IMR-90 (cell line): ENCODE measurements at regions not wholly inside any gene's neighbourhood (a gene's known extent, or its start where the extent isn't known, plus 50 kb on each side); places are given as distances from the start of the nearest gene placed in this dataset.

Experiments
- ATAC-seq: fragments of 200-7000 bp; cut with Tn5 transposase; 2 replicates; pipeline ENCODE4 v1.9.1; 2020; ENCODE audit warnings: low read depth, mild to moderate bottlenecking, moderate library complexity
- BruUV-seq: library from RNA; stranded (reverse); fragments of 400-500 nt; replicated peaks from 2 replicates; lab custom pipeline; 2021; lab: Mats Ljungman, UMichigan
- CTCF ChIA-PET: fragments of 300-600 bp; formaldehyde crosslinking; extraction: SDS; loops from one replicate; lab custom pipeline; 2021; ENCODE audit warnings: antibody characterized with exemption; lab: Yijun Ruan, JAX
- POLR2A ChIA-PET: fragments of 300-600 bp; sonication (Branson Sonifier 250); formaldehyde crosslinking; loops from one replicate; lab custom pipeline; 2022; ENCODE audit warnings: antibody characterized with exemption; ENCODE audit not compliant: unreplicated experiment; lab: Charles Lee
- DNase-seq: peaks from one replicate; pipeline ENCODE4 v3.0.0; 2013
- H2AFZ ChIP-seq: replicated peaks from 2 replicates; pipeline ENCODE3; 2013; ENCODE audit warnings: low read length, mild to moderate bottlenecking; ENCODE audit not compliant: poor library complexity
- H2AK5ac ChIP-seq: 2 replicates; pipeline ENCODE4 v1.6.1; 2013; ENCODE audit warnings: low read depth, low read length, inconsistent platforms
- H2AK9ac ChIP-seq: replicated peaks from 2 replicates; pipeline ENCODE3; 2013; ENCODE audit warnings: mild to moderate bottlenecking, low read depth, low read length, moderate library complexity; ENCODE audit not compliant: poor library complexity
- H2BK120ac ChIP-seq: 2 replicates; pipeline ENCODE4 v1.6.1; 2013; ENCODE audit warnings: low read depth, low read length, inconsistent platforms
- H2BK15ac ChIP-seq: 3 replicates; pipeline ENCODE4 v1.6.1; 2013; ENCODE audit warnings: low read depth, low read length, inconsistent platforms
- H2BK20ac ChIP-seq: 2 replicates; pipeline ENCODE4 v1.6.1; 2013; ENCODE audit warnings: low read depth, mild to moderate bottlenecking, inconsistent platforms, low read length, moderate library complexity
- H2BK5ac ChIP-seq: 2 replicates; pipeline ENCODE4 v1.6.1; 2013; ENCODE audit warnings: mild to moderate bottlenecking, low read depth, low read length, inconsistent platforms; ENCODE audit not compliant: poor library complexity, severe bottlenecking
- H3K14ac ChIP-seq: replicated peaks from 2 replicates; pipeline ENCODE4 v1.6.1; 2013; ENCODE audit warnings: low read depth, low read length, inconsistent platforms
- H3K18ac ChIP-seq: 2 replicates; pipeline ENCODE4 v1.6.1; 2013; ENCODE audit warnings: low read depth, low read length, control low read depth
- H3K23ac ChIP-seq: 2 replicates; pipeline ENCODE4 v1.6.1; 2013; ENCODE audit warnings: low read depth, low read length, inconsistent platforms
- H3K27ac ChIP-seq: 2 replicates; pipeline ENCODE4 v1.5.1; 2013; ENCODE audit warnings: mild to moderate bottlenecking, control low read depth, low read length; ENCODE audit not compliant: insufficient read depth
- H3K27me3 ChIP-seq: 2 replicates; pipeline ENCODE4 v1.6.1; 2013; ENCODE audit warnings: low read length; ENCODE audit not compliant: control insufficient read depth, insufficient read depth
- H3K36me3 ChIP-seq: 2 replicates; pipeline ENCODE4 v1.6.1; 2013; ENCODE audit warnings: low read length, mixed read lengths; ENCODE audit not compliant: control insufficient read depth, insufficient read depth
- H3K4ac ChIP-seq: 2 replicates; pipeline ENCODE4 v1.6.1; 2013; ENCODE audit warnings: low read depth, low read length, inconsistent platforms
- H3K4me1 ChIP-seq: 2 replicates; pipeline ENCODE4 v1.6.1; 2013; ENCODE audit warnings: low read length, mixed read lengths; ENCODE audit not compliant: control insufficient read depth, insufficient read depth
- H3K4me2 ChIP-seq: 2 replicates; pipeline ENCODE4 v1.6.1; 2013; ENCODE audit warnings: low read depth, mild to moderate bottlenecking, control low read depth, low read length, moderate library complexity
- H3K4me3 ChIP-seq: 2 replicates; pipeline ENCODE4 v1.5.1; 2013; ENCODE audit warnings: low read depth, mild to moderate bottlenecking, control low read depth, low read length, moderate library complexity; ENCODE audit not compliant: insufficient read depth
- H3K56ac ChIP-seq: 2 replicates; pipeline ENCODE4 v1.6.1; 2013; ENCODE audit warnings: low read length, inconsistent platforms; ENCODE audit not compliant: insufficient read depth; ENCODE audit errors: extremely low read depth
- H3K79me1 ChIP-seq, 2 experiments: 2 replicates each; pipeline ENCODE4 v1.6.1; 2013; ENCODE audit warnings: low read length in 2 of 2, inconsistent platforms in 1 of 2, low read depth in 1 of 2
- H3K9ac ChIP-seq: 2 replicates; pipeline ENCODE4 v1.6.1; 2013; ENCODE audit warnings: low read depth, low read length, control low read depth
- H3K9me1 ChIP-seq: 2 replicates; pipeline ENCODE4 v1.6.1; 2013; ENCODE audit warnings: low read length, inconsistent platforms; ENCODE audit not compliant: insufficient read depth
- H3K9me3 ChIP-seq: 2 replicates; pipeline ENCODE4 v1.6.1; 2013; ENCODE audit warnings: low read length; ENCODE audit not compliant: control insufficient read depth, insufficient read depth
- H4K20me1 ChIP-seq: 2 replicates; pipeline ENCODE4 v1.6.1; 2013; ENCODE audit warnings: low read length, inconsistent platforms; ENCODE audit not compliant: insufficient read depth
- H4K5ac ChIP-seq: 2 replicates; pipeline ENCODE4 v1.6.1; 2013; ENCODE audit warnings: mild to moderate bottlenecking, low read depth, low read length, control low read depth
- H4K8ac ChIP-seq, 2 experiments: 2 replicates each; pipeline ENCODE4 v1.6.1; 2013; ENCODE audit warnings: low read depth in 2 of 2, low read length in 2 of 2, control low read depth in 1 of 2, inconsistent platforms in 1 of 2
- H4K91ac ChIP-seq: 2 replicates; pipeline ENCODE4 v1.6.1; 2013; ENCODE audit warnings: low read depth, low read length, inconsistent platforms; ENCODE audit not compliant: insufficient read depth
- BHLHE40 ChIP-seq: fragments of 150-350 bp; IDR thresholded peaks from 2 replicates; pipeline ENCODE4 v1.6.1; 2016; ENCODE audit warnings: mild to moderate bottlenecking, low read depth, low read length
- CEBPB ChIP-seq: IDR thresholded peaks from 2 replicates; pipeline ENCODE4 v1.6.1; 2012; ENCODE audit warnings: low read depth, low read length, improper control_type of control experiment
- CHD1 ChIP-seq: IDR thresholded peaks from 2 replicates; pipeline ENCODE4 v1.6.1; 2012; ENCODE audit warnings: low read depth, low read length, improper control_type of control experiment
- FOS ChIP-seq: fragments of 150-350 bp; IDR thresholded peaks from 2 replicates; pipeline ENCODE4 v1.6.1; 2016; ENCODE audit warnings: low read depth, low read length
- MAFK ChIP-seq: IDR thresholded peaks from 2 replicates; pipeline ENCODE4 v1.6.1; 2012; ENCODE audit warnings: low read depth, low read length, improper control_type of control experiment
- MAZ ChIP-seq: IDR thresholded peaks from 2 replicates; pipeline ENCODE4 v1.6.1; 2012; ENCODE audit warnings: low read depth, mild to moderate bottlenecking, low read length, improper control_type of control experiment, moderate library complexity, borderline replicate concordance
- MXI1 ChIP-seq: IDR thresholded peaks from 2 replicates; pipeline ENCODE4 v1.6.1; 2012; ENCODE audit warnings: low read depth, mild to moderate bottlenecking, low read length, moderate library complexity, borderline replicate concordance
- NFE2L2 ChIP-seq: fragments of 150-350 bp; IDR thresholded peaks from 2 replicates; pipeline ENCODE4 v1.6.1; 2016; ENCODE audit warnings: low read depth, mild to moderate bottlenecking, low read length
- POLR2A ChIP-seq: IDR thresholded peaks from 2 replicates; pipeline ENCODE4 v1.6.1; 2012; ENCODE audit warnings: mild to moderate bottlenecking, low read depth, low read length
- RAD21 ChIP-seq: IDR thresholded peaks from 2 replicates; pipeline ENCODE4 v1.6.1; 2012; ENCODE audit warnings: low read length, improper control_type of control experiment
- RCOR1 ChIP-seq: IDR thresholded peaks from 2 replicates; pipeline ENCODE4 v1.6.1; 2012; ENCODE audit warnings: mild to moderate bottlenecking, low read length, improper control_type of control experiment; ENCODE audit not compliant: insufficient replicate concordance
- RFX5 ChIP-seq: IDR thresholded peaks from 2 replicates; pipeline ENCODE4 v1.8.0; 2012; ENCODE audit warnings: low read depth, mild to moderate bottlenecking, low read length, moderate library complexity
- SMC3 ChIP-seq: fragments of 150-350 bp; IDR thresholded peaks from 2 replicates; pipeline ENCODE4 v1.6.1; 2016; ENCODE audit warnings: low read depth, mild to moderate bottlenecking, antibody characterized with exemption, low read length, moderate library complexity
- WGBS, 2 experiments: methylation state at CpG; one replicate each; pipeline versions ENCODE4 v1.1.5 to v1.1.7; 2013; ENCODE audit warnings: missing lambda C conversion rate in 2 of 2; ENCODE audit not compliant: insufficient read length in 1 of 2; ENCODE audit errors: extremely low coverage in 2 of 2; 5-methylcytosine and 5-hydroxymethylcytosine counted together
- dilution Hi-C: fragments of 300-500 bp; cut with HindIII; formaldehyde crosslinking; loops from one replicate; pipeline ENCODE4 v1.14.3; 2018; ENCODE audit warnings: low sequenced_read_pairs; ENCODE audit not compliant: unreplicated experiment
- in situ Hi-C: fragments of 300-500 bp; cut with MboI; formaldehyde crosslinking; loops from 3 replicates; pipeline ENCODE4 v1.14.3; 2019; ENCODE audit warnings: low sequenced_read_pairs, inconsistent platforms, mixed read lengths
- intact Hi-C: fragments of 100-400 bp; cut with micrococcal nuclease; formaldehyde crosslinking; loops from 2 replicates; pipeline ENCODE4 v1.10.0; 2022
- TF ChIP-seq, protein P1 (sequence below): fragments of 150-350 bp; IDR thresholded peaks from 2 replicates; pipeline ENCODE4 v1.6.1; 2016; ENCODE audit warnings: low read depth, mild to moderate bottlenecking, low read length, moderate library complexity, borderline replicate concordance
- TF ChIP-seq, protein P2 (sequence below): fragments of 150-350 bp; IDR thresholded peaks from 2 replicates; pipeline ENCODE4 v1.6.1; 2017; ENCODE audit warnings: mild to moderate bottlenecking, antibody characterized with exemption, low read length, low read depth

DNA sequence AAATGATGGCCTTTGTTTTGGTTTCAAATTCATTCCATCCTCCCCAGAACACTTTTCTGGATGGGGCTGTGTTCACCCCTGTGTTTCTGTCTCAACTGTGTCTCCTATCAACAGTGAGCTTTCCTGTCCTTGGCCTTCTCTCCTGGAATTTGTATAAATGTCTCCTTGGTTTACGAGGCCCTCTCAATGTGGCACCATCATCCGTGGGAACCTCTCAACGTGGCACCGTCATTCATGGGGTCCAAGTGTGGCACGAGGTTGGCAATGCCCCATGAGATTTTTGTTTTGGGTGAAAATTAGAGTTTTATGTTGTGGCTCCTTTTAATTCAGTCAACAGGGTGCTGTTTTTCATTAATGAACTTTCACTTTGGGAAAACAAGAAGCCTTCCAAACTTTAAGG is 280.7 kb upstream of the SALL3 start:
- H4K91ac ChIP-seq: no peak overlapping the region
- ATAC-seq (no peak), DNase-seq (no peak)
- ChIA-PET CTCF (no interaction called here), POLR2A (no interaction called here)
- no peak overlapping the region for H3K14ac ChIP-seq
- no peak overlapping the region for H2AK9ac ChIP-seq
- no peak overlapping the region for H3K23ac ChIP-seq
- no peak overlapping the region for H3K9ac ChIP-seq
- no peaks in the 10 kb centered on the region for H3K4me1 ChIP-seq
- no peak overlapping the region for H3K27ac ChIP-seq
- no peaks in the 10 kb centered on the region for H3K27me3 ChIP-seq
- TF ChIP-seq RAD21 (no peak), NFE2L2 (no peak), MXI1 (no peak), MAFK (no peak), BHLHE40 (no peak), SMC3 (no peak), CEBPB (no peak), POLR2A (no peak), RFX5 (no peak), FOS (no peak), RCOR1 (no peak), MAZ (no peak), CHD1 (no peak)
- TF ChIP-seq, protein P1, sequence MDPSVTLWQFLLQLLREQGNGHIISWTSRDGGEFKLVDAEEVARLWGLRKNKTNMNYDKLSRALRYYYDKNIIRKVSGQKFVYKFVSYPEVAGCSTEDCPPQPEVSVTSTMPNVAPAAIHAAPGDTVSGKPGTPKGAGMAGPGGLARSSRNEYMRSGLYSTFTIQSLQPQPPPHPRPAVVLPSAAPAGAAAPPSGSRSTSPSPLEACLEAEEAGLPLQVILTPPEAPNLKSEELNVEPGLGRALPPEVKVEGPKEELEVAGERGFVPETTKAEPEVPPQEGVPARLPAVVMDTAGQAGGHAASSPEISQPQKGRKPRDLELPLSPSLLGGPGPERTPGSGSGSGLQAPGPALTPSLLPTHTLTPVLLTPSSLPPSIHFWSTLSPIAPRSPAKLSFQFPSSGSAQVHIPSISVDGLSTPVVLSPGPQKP: no peak
- TF ChIP-seq, protein P2, sequence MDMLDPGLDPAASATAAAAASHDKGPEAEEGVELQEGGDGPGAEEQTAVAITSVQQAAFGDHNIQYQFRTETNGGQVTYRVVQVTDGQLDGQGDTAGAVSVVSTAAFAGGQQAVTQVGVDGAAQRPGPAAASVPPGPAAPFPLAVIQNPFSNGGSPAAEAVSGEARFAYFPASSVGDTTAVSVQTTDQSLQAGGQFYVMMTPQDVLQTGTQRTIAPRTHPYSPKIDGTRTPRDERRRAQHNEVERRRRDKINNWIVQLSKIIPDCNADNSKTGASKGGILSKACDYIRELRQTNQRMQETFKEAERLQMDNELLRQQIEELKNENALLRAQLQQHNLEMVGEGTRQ: no peak
- H2BK20ac ChIP-seq: no peak overlapping the region
- no peak overlapping the region for H3K4me2 ChIP-seq
- no peak overlapping the region for H4K8ac ChIP-seq
- no TSS peak for BruUV-seq
- no peak overlapping the region for H4K5ac ChIP-seq
- H3K4ac ChIP-seq: no peak overlapping the region
- H2AFZ ChIP-seq: no peak overlapping the region
- intact Hi-C loops: no loop called here
- no peaks in the 10 kb centered on the region for H3K9me1 ChIP-seq
- no peaks in the 10 kb centered on the region for H3K36me3 ChIP-seq
- H3K4me3 ChIP-seq: no peak overlapping the region
- H3K18ac ChIP-seq: no peak overlapping the region
- in situ Hi-C loops: no loop called here
- H3K9me3 ChIP-seq: peaks cover 32% of the 10 kb centered on the region
- no peak overlapping the region for H3K56ac ChIP-seq
- H2BK5ac ChIP-seq: no peak overlapping the region
- WGBS, 2 experiments: no CpG with 5 or more reads among the region's 5 CpGs
- no peak overlapping the region for H2AK5ac ChIP-seq
- no peak overlapping the region for H2BK15ac ChIP-seq
- H3K79me1 ChIP-seq: no peaks in the 10 kb centered on the region
- dilution Hi-C loops: no loop called here
- H2BK120ac ChIP-seq: no peak overlapping the region
- H4K20me1 ChIP-seq: no peaks in the 10 kb centered on the region
